ENCODE measurements at regions not wholly inside any gene's neighbourhood (a gene's known extent, or its start where the extent isn't known, plus 50 kb on each side); places are given as distances from the start of the nearest gene placed in this dataset.

DNA sequence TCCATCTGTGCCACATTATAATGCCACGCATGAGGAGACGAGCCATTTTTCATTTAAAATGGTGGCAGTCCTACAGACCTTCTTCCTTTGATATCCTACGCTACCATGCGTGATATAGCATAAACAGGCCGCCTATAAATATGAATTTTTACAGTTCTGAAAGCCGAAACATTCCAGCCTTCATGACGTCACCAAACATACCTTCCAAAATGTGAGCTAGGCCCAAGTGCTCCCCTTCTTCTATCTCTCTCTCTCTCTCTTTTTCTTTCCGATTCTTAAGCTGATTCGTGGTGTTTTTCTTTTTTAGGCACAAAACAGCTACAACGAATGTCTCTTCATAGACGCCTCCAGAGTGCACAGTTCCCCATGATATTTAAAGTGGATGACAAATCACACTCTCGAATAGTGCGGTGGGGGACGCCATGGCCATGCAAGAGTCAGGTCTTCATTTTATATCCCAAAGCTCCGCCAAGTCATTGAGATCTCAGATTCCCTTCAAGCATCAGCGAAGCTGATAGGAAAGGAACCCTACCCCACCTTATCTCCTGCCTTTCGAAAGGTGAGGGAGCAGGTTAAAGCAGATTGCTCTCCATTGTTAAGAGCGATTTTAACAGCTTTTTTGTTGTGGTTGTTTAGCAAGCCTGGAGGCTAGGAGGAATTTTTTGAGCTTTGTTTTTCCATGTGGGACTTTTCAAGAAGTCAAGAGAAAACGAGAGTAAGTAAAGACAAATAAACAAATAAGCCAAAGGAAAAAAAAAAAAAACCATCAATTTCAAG, 436.3 kb downstream of the CMPK2 start:
- TF ChIP-seq CTCF (IDR thresholded peaks at IDR 0.05; ENCODE audit: low read depth, low read length) (no peak), POLR2A (IDR thresholded peaks at IDR 0.05; ENCODE audit: extremely low read depth, insufficient read length) (no peak)
